Lung (tissue), 11 donors: ENCODE measurements at regions not wholly inside any gene's neighbourhood (a gene's known extent, or its start where the extent isn't known, plus 50 kb on each side); places are given as distances from the start of the nearest gene placed in this dataset.
"Not testable (repeated sequence)": the region's sequence is repeated elsewhere in the genome, so short reads cannot be mapped to it uniquely, and the experiment has no call there.

Source experiments
- ATAC-seq: fragments of 200-7000 bp; cut with Tn5 transposase; one replicate; pipeline ENCODE4 v1.9.1; 2020; ENCODE audit warnings: moderate number of reproducible peaks; ENCODE audit not compliant: insufficient read depth, low FRiP score
- DNase-seq, 3 donors: peaks; one replicate each; pipeline ENCODE4 v3.0.0-alpha.2; 2013 to 2017
- H3K27ac ChIP-seq, 2 donors: one replicate each; pipeline ENCODE4 v1.5.1; 2013; ENCODE audit warnings: mild to moderate bottlenecking in 2 of 2, moderate library complexity in 2 of 2, control low read depth in 1 of 2, inconsistent platforms in 1 of 2, low read depth in 1 of 2, low read length in 1 of 2
- H3K27me3 ChIP-seq, 3 donors: one replicate each; pipeline ENCODE4 v1.5.1; 2013; ENCODE audit warnings: low read length in 2 of 3; ENCODE audit not compliant: control insufficient read depth in 3 of 3, insufficient read depth in 3 of 3
- H3K36me3 ChIP-seq, 4 donors: one replicate each; pipeline ENCODE4 v1.5.1; 2013; ENCODE audit warnings: low read length in 4 of 4, mild to moderate bottlenecking in 1 of 4, moderate library complexity in 1 of 4; ENCODE audit not compliant: control insufficient read depth in 4 of 4, insufficient read depth in 4 of 4
- H3K4me1 ChIP-seq, 5 donors: one replicate each; pipeline ENCODE4 v1.5.1; 2013; ENCODE audit warnings: low read length in 5 of 5, mild to moderate bottlenecking in 2 of 5, moderate library complexity in 1 of 5; ENCODE audit not compliant: control insufficient read depth in 5 of 5, insufficient read depth in 5 of 5
- H3K4me3 ChIP-seq: one replicate; pipeline ENCODE4 v1.5.1; 2013; ENCODE audit warnings: mild to moderate bottlenecking, control low read depth, moderate library complexity
- H3K9ac ChIP-seq, 2 donors: one replicate each; pipeline ENCODE4 v1.5.1; 2013; ENCODE audit warnings: low read length in 2 of 2, control low read depth in 1 of 2; ENCODE audit not compliant: insufficient read depth in 1 of 2
- H3K9me3 ChIP-seq, 4 donors: one replicate each; pipeline ENCODE4 v1.5.1; 2013; ENCODE audit warnings: low read length in 3 of 4, mild to moderate bottlenecking in 1 of 4, moderate library complexity in 1 of 4; ENCODE audit not compliant: control insufficient read depth in 4 of 4, insufficient read depth in 3 of 4
- WGBS, 2 donors: extraction: QIAGEN DNeasy Blood & Tissue Kit; methylation state at CpG; one replicate each; pipeline ENCODE4 v1.1.7; 2013; 5-methylcytosine and 5-hydroxymethylcytosine counted together
- TF ChIP-seq, protein P1 (sequence below): IDR thresholded peaks from 2 replicates; pipeline ENCODE4 v1.5.1; 2012; ENCODE audit warnings: mild to moderate bottlenecking; ENCODE audit errors: control extremely low read depth, extremely low read depth
- donor health status: control.
- donor health status: control.
- donor health status: Bipolar disorder and iron deficiency.
- donor health status: healthy.
- donor health status: DM: yes; HTN: yes; CAD: no.

DNA sequence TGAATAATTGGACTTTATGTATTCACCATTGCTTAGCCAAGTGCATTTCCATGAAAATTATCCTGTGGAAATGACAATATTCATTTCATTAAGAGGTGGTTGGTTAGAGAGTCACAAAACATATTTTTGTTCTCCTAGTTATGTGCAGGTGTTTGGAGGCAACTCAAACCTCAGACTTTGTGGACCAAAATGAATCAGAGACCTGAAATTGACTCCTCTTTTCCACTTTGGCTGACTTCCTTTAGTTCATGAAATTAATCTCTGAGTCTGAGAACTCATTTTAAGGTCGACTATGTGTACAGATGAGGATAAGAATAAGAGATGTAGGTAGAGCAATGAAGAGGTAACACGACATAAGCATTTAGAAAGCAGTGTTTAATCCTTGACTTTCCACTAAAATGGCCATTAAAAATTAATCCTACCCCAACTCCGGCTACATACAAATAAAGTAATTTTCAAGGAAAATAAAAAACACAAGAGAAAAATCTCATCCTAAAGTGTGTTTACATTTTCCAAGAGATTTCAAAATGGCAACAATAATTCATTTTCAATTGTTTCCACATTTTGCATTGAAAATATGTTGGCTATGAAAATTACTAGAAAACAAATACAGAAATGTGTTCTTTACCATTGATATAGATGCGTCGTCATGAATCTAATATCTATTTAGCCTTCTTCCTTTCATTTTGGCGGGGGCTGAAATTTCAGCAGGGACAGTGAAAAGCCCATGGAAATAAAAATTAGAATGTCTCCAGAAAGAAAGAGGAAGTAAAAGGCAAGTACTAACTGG lies 185.4 kb upstream of the CSNK1A1L start:
- no peak overlapping the region for H3K4me3 ChIP-seq
- no peaks in the 10 kb centered on the region for H3K4me1 ChIP-seq
- H3K9ac ChIP-seq, result no peak overlapping the region
- no peak overlapping the region for H3K27ac ChIP-seq
- no peaks in the 10 kb centered on the region for H3K36me3 ChIP-seq
- DNase-seq (no peak), ATAC-seq (no peak)
- H3K27me3 ChIP-seq, result no peaks in the 10 kb centered on the region
- H3K9me3 ChIP-seq, result no peaks in the 10 kb centered on the region
- 91 to 92% methylated on average over 6 of the region's 6 CpGs for WGBS, 2 donors
- TF ChIP-seq, protein P1, sequence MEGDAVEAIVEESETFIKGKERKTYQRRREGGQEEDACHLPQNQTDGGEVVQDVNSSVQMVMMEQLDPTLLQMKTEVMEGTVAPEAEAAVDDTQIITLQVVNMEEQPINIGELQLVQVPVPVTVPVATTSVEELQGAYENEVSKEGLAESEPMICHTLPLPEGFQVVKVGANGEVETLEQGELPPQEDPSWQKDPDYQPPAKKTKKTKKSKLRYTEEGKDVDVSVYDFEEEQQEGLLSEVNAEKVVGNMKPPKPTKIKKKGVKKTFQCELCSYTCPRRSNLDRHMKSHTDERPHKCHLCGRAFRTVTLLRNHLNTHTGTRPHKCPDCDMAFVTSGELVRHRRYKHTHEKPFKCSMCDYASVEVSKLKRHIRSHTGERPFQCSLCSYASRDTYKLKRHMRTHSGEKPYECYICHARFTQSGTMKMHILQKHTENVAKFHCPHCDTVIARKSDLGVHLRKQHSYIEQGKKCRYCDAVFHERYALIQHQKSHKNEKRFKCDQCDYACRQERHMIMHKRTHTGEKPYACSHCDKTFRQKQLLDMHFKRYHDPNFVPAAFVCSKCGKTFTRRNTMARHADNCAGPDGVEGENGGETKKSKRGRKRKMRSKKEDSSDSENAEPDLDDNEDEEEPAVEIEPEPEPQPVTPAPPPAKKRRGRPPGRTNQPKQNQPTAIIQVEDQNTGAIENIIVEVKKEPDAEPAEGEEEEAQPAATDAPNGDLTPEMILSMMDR, result no peak

DNA sequence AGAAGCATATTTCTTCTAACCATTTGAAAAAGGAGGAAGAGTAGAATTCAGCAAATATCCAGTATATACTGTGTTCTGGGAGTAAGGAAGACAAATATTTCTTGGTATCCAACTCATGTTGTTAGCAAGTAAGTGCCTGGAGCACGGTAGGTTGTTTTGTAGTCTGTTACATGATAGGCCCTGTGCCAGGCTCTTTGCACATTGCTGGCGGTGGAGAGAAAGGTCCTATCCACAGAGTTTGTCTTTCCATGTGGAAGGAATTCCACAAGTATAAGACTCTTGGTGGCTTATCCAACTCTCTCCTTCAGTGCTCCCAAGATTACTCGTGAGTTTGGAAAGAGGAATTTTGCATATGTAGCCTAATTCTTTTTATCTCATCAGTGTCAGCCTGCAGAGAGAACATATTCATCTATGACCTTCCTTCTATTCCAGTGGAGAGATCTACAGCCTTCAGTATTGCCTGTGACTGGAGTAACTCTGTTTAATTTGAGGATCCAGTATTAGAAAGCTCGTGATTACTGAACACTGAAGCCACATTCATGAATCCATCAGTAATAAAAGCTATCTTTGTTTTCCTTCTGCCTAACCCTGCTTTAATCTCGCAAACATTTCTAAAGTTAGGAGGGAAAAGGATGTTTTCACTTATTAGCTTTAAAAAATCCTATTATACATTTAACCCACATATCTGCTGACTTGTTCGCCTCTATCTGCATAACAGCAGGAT lies 183.9 kb upstream of the CSNK1A1L start:
- DNase-seq (no peak), ATAC-seq (no peak)
- no peaks in the 10 kb centered on the region for H3K9me3 ChIP-seq
- H3K9ac ChIP-seq, result no peak overlapping the region
- no peaks in the 10 kb centered on the region for H3K27me3 ChIP-seq
- H3K36me3 ChIP-seq, result no peaks in the 10 kb centered on the region
- 79 to 87% methylated on average over 6 of the region's 6 CpGs for WGBS, 2 donors
- TF ChIP-seq, protein P1, result no peak
- no peaks in the 10 kb centered on the region for H3K4me1 ChIP-seq
- no peak overlapping the region for H3K27ac ChIP-seq
- no peak overlapping the region for H3K4me3 ChIP-seq

DNA sequence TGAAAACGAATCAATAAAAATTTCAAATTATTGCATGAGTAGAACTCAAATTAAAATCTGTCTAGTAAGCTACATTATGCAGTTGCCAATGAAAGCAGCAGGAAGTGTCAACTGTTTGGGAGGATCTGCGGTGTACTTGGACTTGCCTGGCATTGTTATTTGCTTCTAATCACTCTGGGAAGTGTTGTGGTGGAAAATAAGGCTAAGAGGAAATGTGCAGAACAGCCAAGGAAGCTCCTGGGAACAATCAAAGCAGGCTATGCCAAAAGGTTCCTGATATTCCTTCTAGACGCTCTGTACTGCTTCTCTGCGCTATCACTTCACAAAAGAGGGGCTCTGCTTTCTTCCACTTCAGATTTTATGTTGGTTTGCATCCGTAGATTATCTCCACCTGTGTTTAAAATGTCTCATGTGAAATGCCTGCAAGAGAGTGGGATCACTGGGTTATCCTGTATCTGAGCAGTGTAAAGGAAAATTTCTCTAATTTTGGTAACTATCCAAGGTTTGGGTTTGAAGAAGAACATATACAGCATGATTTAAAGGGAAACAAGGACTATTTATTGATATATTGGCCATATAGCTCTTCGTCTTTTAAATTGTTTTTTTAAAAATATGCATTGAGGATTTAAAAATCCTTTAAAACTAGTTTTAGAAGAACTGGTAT lies 182.7 kb upstream of the CSNK1A1L start:
- Histone ChIP-seq H3K4me1 (no peaks in the 10 kb centered on the region), H3K27ac (no peak overlapping the region), H3K9ac (no peak overlapping the region), H3K9me3 (no peaks in the 10 kb centered on the region), H3K4me3 (no peak overlapping the region), H3K27me3 (no peaks in the 10 kb centered on the region), H3K36me3 (no peaks in the 10 kb centered on the region)
- no peak for ATAC-seq
- TF ChIP-seq, protein P1, result no peak
- DNase-seq, result no peak
- WGBS, 2 donors, result 68 to 77% methylated on average over 6 of the region's 6 CpGs

DNA sequence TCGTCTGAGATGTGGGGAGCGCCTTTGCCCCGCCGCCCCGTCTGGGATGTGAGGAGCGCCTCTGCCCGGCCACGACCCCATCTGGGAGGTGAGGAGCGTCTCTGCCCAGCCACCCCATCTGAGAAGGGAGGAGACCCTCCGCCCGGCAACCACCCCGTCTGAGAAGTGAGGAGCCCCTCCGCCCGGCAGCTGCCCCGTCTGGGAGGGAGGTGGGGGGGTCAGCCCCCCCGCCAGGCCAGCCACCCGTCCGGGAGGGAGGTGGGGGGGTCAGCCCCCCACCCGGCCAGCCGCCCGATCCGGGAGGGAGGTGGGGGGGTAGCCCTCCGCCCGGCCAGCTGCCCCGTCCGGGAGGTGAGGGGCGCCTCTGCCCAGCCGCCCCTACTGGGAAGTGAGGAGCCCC lies 174.8 kb upstream of the CSNK1A1L start:
- H3K4me3 ChIP-seq, H3K27ac ChIP-seq, H3K4me1 ChIP-seq, H3K36me3 ChIP-seq, ATAC-seq, H3K9ac ChIP-seq, H3K9me3 ChIP-seq, H3K27me3 ChIP-seq, DNase-seq: not testable (repeated sequence)
- WGBS, 2 donors, result 94 to 100% methylated on average over 1 to 28 of the region's 28 CpGs
